Fibroblast of lung (primary cell): ENCODE measurements at regions not wholly inside any gene's neighbourhood (a gene's known extent, or its start where the extent isn't known, plus 50 kb on each side); places are given as distances from the start of the nearest gene placed in this dataset.

Source experiments
- DNase-seq, 2 donors: peaks; one replicate each; pipeline versions ENCODE4 v3.0.0 to v3.0.0-alpha.2; 2010; ENCODE audit warnings: low read depth in 2 of 2
- H2AFZ ChIP-seq: 2 replicates; pipeline ENCODE4 v1.5.1; 2012; ENCODE audit warnings: low read length, control low read depth, inconsistent platforms
- H3K27ac ChIP-seq: 2 replicates; pipeline ENCODE4 v1.5.1; 2011; ENCODE audit warnings: low read length, control low read depth; ENCODE audit not compliant: insufficient read depth
- H3K27me3 ChIP-seq: 2 replicates; pipeline ENCODE4 v1.5.1; 2011; ENCODE audit warnings: mild to moderate bottlenecking, low read length; ENCODE audit not compliant: control insufficient read depth, insufficient read depth
- H3K36me3 ChIP-seq: 2 replicates; pipeline ENCODE4 v1.5.1; 2011; ENCODE audit warnings: low read length; ENCODE audit not compliant: control insufficient read depth, insufficient read depth
- H3K4me1 ChIP-seq: 2 replicates; pipeline ENCODE4 v1.5.1; 2011; ENCODE audit warnings: low read length; ENCODE audit not compliant: control insufficient read depth, insufficient read depth; ENCODE audit errors: extremely low read depth
- H3K4me2 ChIP-seq: 2 replicates; pipeline ENCODE4 v1.5.1; 2011; ENCODE audit warnings: low read length, control low read depth; ENCODE audit not compliant: insufficient read depth; ENCODE audit errors: extremely low read depth
- H3K4me3 ChIP-seq, 4 experiments: fragments of 200-600 bp in 1 of 4; sonication (generic) in 1 of 4; replicated peaks in 1 of 4; 2 replicates each; pipeline ENCODE4 v1.5.1; 2011 to 2016; ENCODE audit warnings: low read length in 4 of 4, low read depth in 3 of 4, mild to moderate bottlenecking in 3 of 4, control low read depth in 2 of 4, inconsistent platforms in 1 of 4, mixed read lengths in 1 of 4; ENCODE audit not compliant: insufficient read depth in 1 of 4; ENCODE audit errors: control extremely low read depth in 1 of 4
- H3K79me2 ChIP-seq: 2 replicates; pipeline ENCODE4 v1.5.1; 2012; ENCODE audit warnings: mild to moderate bottlenecking, low read length, inconsistent platforms; ENCODE audit not compliant: control insufficient read depth, insufficient read depth
- H3K9ac ChIP-seq: 2 replicates; pipeline ENCODE4 v1.5.1; 2011; ENCODE audit warnings: mild to moderate bottlenecking, low read length, control low read depth; ENCODE audit not compliant: insufficient read depth
- H3K9me3 ChIP-seq: 2 replicates; pipeline ENCODE4 v1.5.1; 2012; ENCODE audit warnings: low read depth, low read length; ENCODE audit not compliant: control insufficient read depth, insufficient read depth
- H4K20me1 ChIP-seq: 2 replicates; pipeline ENCODE4 v1.5.1; 2011; ENCODE audit warnings: low read length; ENCODE audit not compliant: control insufficient read depth, insufficient read depth; ENCODE audit errors: extremely low read depth
- CTCF ChIP-seq, 2 donors: IDR thresholded peaks in 1 of 2; conservative IDR thresholded peaks in 1 of 2; 1 replicate in 1 of 2; 2 replicates in 1 of 2; pipeline ENCODE4 v1.5.1; 2011 to 2012; ENCODE audit warnings: low read length in 2 of 2, control low read depth in 1 of 2, inconsistent platforms in 1 of 2, low read depth in 1 of 2, mild to moderate bottlenecking in 1 of 2
- EZH2 ChIP-seq: IDR thresholded peaks from 2 replicates; pipeline ENCODE4 v1.5.1; 2012; ENCODE audit warnings: low read length, control low read depth, mild to moderate bottlenecking; ENCODE audit errors: missing control alignments

GRCh38 chr5:109989161-109989560, 299.4 kb downstream of the MAN2A1 start:
- no peak for DNase-seq
- TF ChIP-seq CTCF (conservative IDR thresholded peaks at IDR 0.05 in 1 of 2, IDR thresholded peaks at IDR 0.05 in 1 of 2; ENCODE audit: low read depth in 1 of 2, low read length in 2 of 2), result no peak
- no peak for TF ChIP-seq EZH2
- Histone ChIP-seq H3K4me3 (no peak overlapping the region), H4K20me1 (no peaks in the 10 kb centered on the region), H3K36me3 (no peaks in the 10 kb centered on the region), H3K4me1 (no peaks in the 10 kb centered on the region), H3K27ac (no peak overlapping the region), H3K9me3 (no peaks in the 10 kb centered on the region), H3K4me2 (no peak overlapping the region), H3K79me2 (no peaks in the 10 kb centered on the region), H2AFZ (no peak overlapping the region), H3K9ac (no peak overlapping the region), H3K27me3 (no peaks in the 10 kb centered on the region)

DNA sequence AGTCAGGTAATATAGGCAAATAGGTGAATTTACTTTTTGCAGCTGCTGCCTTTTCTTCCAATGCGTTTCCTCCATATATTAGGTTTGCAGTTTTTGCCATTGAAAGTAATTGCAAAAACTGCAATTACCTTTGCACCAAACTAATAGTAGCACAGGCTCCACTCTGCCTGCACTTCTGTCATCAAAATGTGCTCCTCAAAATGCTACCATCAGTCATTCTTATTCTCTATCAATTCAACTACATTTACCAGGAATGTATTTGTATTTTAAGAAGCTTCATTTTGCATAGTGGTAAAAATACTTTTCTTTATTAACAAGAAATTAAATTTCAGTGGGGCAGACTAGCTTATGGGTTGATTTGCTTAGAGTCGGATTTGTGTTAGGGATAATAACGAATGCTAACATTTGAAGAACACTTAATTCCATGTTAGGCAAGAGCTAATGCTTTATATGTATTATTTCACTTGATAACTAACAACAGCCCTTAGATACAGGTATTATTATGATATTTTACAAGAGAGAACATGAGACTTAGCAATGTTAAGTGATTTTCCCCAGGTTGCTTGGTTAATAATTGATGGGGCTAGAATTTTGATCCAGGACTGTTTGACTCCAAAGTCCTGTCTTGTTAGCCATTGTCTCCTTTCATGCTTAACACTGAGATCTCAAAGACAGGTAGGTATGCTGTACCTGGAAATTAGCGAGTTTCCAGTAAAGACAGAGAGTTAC, 300.4 kb downstream of the MAN2A1 start:
- no peaks in the 10 kb centered on the region for H3K36me3 ChIP-seq
- no peaks in the 10 kb centered on the region for H3K9me3 ChIP-seq
- H4K20me1 ChIP-seq, result no peaks in the 10 kb centered on the region
- DNase-seq, result no peak
- H3K27ac ChIP-seq, result no peak overlapping the region
- H3K79me2 ChIP-seq, result no peaks in the 10 kb centered on the region
- TF ChIP-seq EZH2 (no peak), CTCF (conservative IDR thresholded peaks at IDR 0.05 in 1 of 2, IDR thresholded peaks at IDR 0.05 in 1 of 2; ENCODE audit: low read depth in 1 of 2, low read length in 2 of 2) (no peak)
- H3K4me1 ChIP-seq, result no peaks in the 10 kb centered on the region
- H2AFZ ChIP-seq, result no peak overlapping the region
- no peak overlapping the region for H3K9ac ChIP-seq
- no peak overlapping the region for H3K4me2 ChIP-seq
- H3K27me3 ChIP-seq, result no peaks in the 10 kb centered on the region
- no peak overlapping the region for H3K4me3 ChIP-seq

- H3K4me1 ChIP-seq, result no peaks in the 10 kb centered on the region
- no peaks in the 10 kb centered on the region for H3K79me2 ChIP-seq
- DNase-seq, result no peak
- H3K27me3 ChIP-seq, result no peaks in the 10 kb centered on the region
- no peak overlapping the region for H3K4me3 ChIP-seq
- H3K27ac ChIP-seq, result no peak overlapping the region
- no peak overlapping the region for H2AFZ ChIP-seq
- H3K9me3 ChIP-seq, result no peaks in the 10 kb centered on the region
- no peaks in the 10 kb centered on the region for H3K36me3 ChIP-seq
- H3K9ac ChIP-seq, result no peak overlapping the region
- no peaks in the 10 kb centered on the region for H4K20me1 ChIP-seq
- H3K4me2 ChIP-seq, result no peak overlapping the region
- no peak for TF ChIP-seq CTCF (conservative IDR thresholded peaks at IDR 0.05 in 1 of 2, IDR thresholded peaks at IDR 0.05 in 1 of 2; ENCODE audit: low read depth in 1 of 2, low read length in 2 of 2)
- TF ChIP-seq EZH2, result no peak
Observed at GRCh38 chr5:109990723-109991359, 301.1 kb downstream of the MAN2A1 start.
